Transverse colon (tissue), 3 donors: ENCODE measurements at regions not wholly inside any gene's neighbourhood (a gene's known extent, or its start where the extent isn't known, plus 50 kb on each side); places are given as distances from the start of the nearest gene placed in this dataset.

Source experiments
- CTCF ChIP-seq, 5 experiments: fragments of 200-600 bp in 3 of 5; fragments of 450-650 bp in 2 of 5; sonication (generic) in 3 of 5; IDR thresholded peaks; 1 replicate in 2 of 5; 2 replicates in 3 of 5; pipeline ENCODE4 v1.5.1; 2016 to 2017; ENCODE audit warnings: antibody characterized with exemption in 5 of 5, inconsistent platforms in 3 of 5, mild to moderate bottlenecking in 2 of 5, moderate library complexity in 1 of 5
- EP300 ChIP-seq: sonication (generic); formaldehyde crosslinking; IDR thresholded peaks from one replicate; pipeline ENCODE4 v1.6.1; 2017; ENCODE audit warnings: antibody characterized with exemption, low read depth
- POLR2A ChIP-seq: fragments of 450-650 bp; IDR thresholded peaks from one replicate; pipeline ENCODE4 v1.6.1; 2016; ENCODE audit warnings: antibody characterized with exemption, mild to moderate bottlenecking, moderate library complexity

GRCh38 chr3:18901571-18901970 lies 246.7 kb upstream of the KCNH8 start:
- TF ChIP-seq CTCF (IDR thresholded peaks at IDR 0.05) (no peak), EP300 (no peak), POLR2A (no peak)
